GM23338 (cell line): ENCODE measurements at regions not wholly inside any gene's neighbourhood (a gene's known extent, or its start where the extent isn't known, plus 50 kb on each side); places are given as distances from the start of the nearest gene placed in this dataset.
A peak's percentile ranks its signal among the peaks of the same experiment; 100 is the strongest.

Source experiments
- ATAC-seq: fragments of 200-7000 bp; cut with Tn5 transposase; 3 replicates; pipeline ENCODE4 v1.9.1; 2020
- DNase-seq: peaks from one replicate; pipeline ENCODE4 v3.0.0-alpha.2; 2015; ENCODE audit warnings: low spot score
- H2AFZ ChIP-seq: fragments of 200-600 bp; sonication (generic); 2 replicates; pipeline ENCODE4 v1.8.0; 2016; ENCODE audit warnings: antibody characterized with exemption, mild to moderate bottlenecking, moderate library complexity
- H3F3A ChIP-seq: fragments of 200-600 bp; sonication (generic); replicated peaks from 2 replicates; pipeline ENCODE4 v1.8.0; 2017; ENCODE audit warnings: antibody characterized with exemption, mixed run types, low read depth
- H3K27ac ChIP-seq: fragments of 200-600 bp; sonication (generic); 2 replicates; pipeline ENCODE4 v1.6.1; 2016; ENCODE audit warnings: low read depth
- H3K27me3 ChIP-seq: fragments of 200-600 bp; sonication (generic); 2 replicates; pipeline ENCODE4 v1.8.0; 2016; ENCODE audit warnings: mild to moderate bottlenecking, mixed run types, moderate library complexity; ENCODE audit not compliant: insufficient read depth
- H3K36me3 ChIP-seq: fragments of 200-600 bp; sonication (generic); 2 replicates; pipeline ENCODE4 v1.8.0; 2016; ENCODE audit warnings: mild to moderate bottlenecking; ENCODE audit not compliant: insufficient read depth
- H3K4me1 ChIP-seq: fragments of 200-600 bp; sonication (generic); 2 replicates; pipeline ENCODE4 v1.8.0; 2016; ENCODE audit warnings: mild to moderate bottlenecking, moderate library complexity; ENCODE audit not compliant: insufficient read depth
- H3K4me2 ChIP-seq: fragments of 200-600 bp; sonication (generic); 2 replicates; pipeline ENCODE4 v1.7.1; 2017; ENCODE audit warnings: mixed run types
- H3K4me3 ChIP-seq: fragments of 200-600 bp; sonication (generic); 2 replicates; pipeline ENCODE4 v1.6.1; 2016; ENCODE audit warnings: mixed run types
- H3K79me2 ChIP-seq: fragments of 200-600 bp; sonication (generic); replicated peaks from 2 replicates; pipeline ENCODE4 v1.8.0; 2017; ENCODE audit warnings: mild to moderate bottlenecking; ENCODE audit not compliant: insufficient read depth
- H3K9me2 ChIP-seq: fragments of 200-600 bp; sonication (generic); 2 replicates; pipeline ENCODE4 v1.8.0; 2017; ENCODE audit not compliant: insufficient read depth
- H4K20me1 ChIP-seq: fragments of 200-600 bp; sonication (generic); replicated peaks from 2 replicates; pipeline ENCODE4 v1.8.0; 2017; ENCODE audit warnings: mild to moderate bottlenecking; ENCODE audit not compliant: insufficient read depth
- H3K27ac Mint-ChIP-seq: 2 replicates; pipeline ENCODE4 v1.8.0; 2020; ENCODE audit warnings: inconsistent platforms, mild to moderate bottlenecking, moderate library complexity, mixed read lengths
- H3K27me3 Mint-ChIP-seq: 3 replicates; pipeline ENCODE4 v1.8.0; 2022; ENCODE audit warnings: low read depth, mild to moderate bottlenecking, moderate library complexity, mixed read lengths, inconsistent platforms; ENCODE audit not compliant: insufficient read depth, poor library complexity
- H3K36me3 Mint-ChIP-seq: 3 replicates; pipeline ENCODE4 v1.8.0; 2021; ENCODE audit warnings: low read depth, mild to moderate bottlenecking, inconsistent platforms, moderate library complexity, mixed read lengths
- H3K4me1 Mint-ChIP-seq: 3 replicates; pipeline ENCODE4 v1.8.0; 2020; ENCODE audit warnings: mild to moderate bottlenecking, inconsistent platforms, mixed read lengths
- H3K4me3 Mint-ChIP-seq: 3 replicates; pipeline ENCODE4 v1.8.0; 2021; ENCODE audit warnings: moderate library complexity, mild to moderate bottlenecking, inconsistent platforms, mixed read lengths
- H3K9me3 Mint-ChIP-seq: 3 replicates; pipeline ENCODE4 v1.8.0; 2020; ENCODE audit warnings: moderate library complexity, mild to moderate bottlenecking, inconsistent platforms, mixed read lengths
- CREB1 ChIP-seq: fragments of 250-450 bp; sonication (Bioruptor Pico); IDR thresholded peaks from 2 replicates; pipeline ENCODE4 v1.5.0; 2020; ENCODE audit warnings: low read depth, mild to moderate bottlenecking, moderate library complexity
- EZH2 ChIP-seq: fragments of 200-600 bp; sonication (generic); IDR thresholded peaks from one replicate; pipeline ENCODE4 v1.8.0; 2017; ENCODE audit warnings: antibody characterized with exemption, mild to moderate bottlenecking, low read depth; ENCODE audit not compliant: unreplicated experiment
- NANOG ChIP-seq: IDR thresholded peaks from 2 replicates; pipeline ENCODE4 v1.6.1; 2016; ENCODE audit warnings: antibody characterized with exemption, borderline replicate concordance
- STAT1 ChIP-seq: IDR thresholded peaks from one replicate; pipeline ENCODE4 v1.6.1; 2016; ENCODE audit warnings: antibody characterized with exemption; ENCODE audit not compliant: unreplicated experiment
- ZNF114 ChIP-seq: fragments of 250-450 bp; sonication (Bioruptor Pico); IDR thresholded peaks from 2 replicates; pipeline ENCODE4 v1.5.0; 2020; ENCODE audit warnings: mild to moderate bottlenecking, moderate library complexity
- TF ChIP-seq, protein P1 (sequence below): fragments of 250-450 bp; sonication (Bioruptor Pico); IDR thresholded peaks from 2 replicates; pipeline ENCODE4 v1.5.0; 2020; ENCODE audit warnings: mild to moderate bottlenecking, moderate library complexity
- TF ChIP-seq, protein P2 (sequence below), 2 experiments: fragments of 200-600 bp in 1 of 2; sonication (generic) in 1 of 2; conservative IDR thresholded peaks; 2 replicates each; pipeline versions ENCODE4 v1.5.1 to v1.6.1; 2016 to 2017; ENCODE audit warnings: antibody characterized with exemption in 2 of 2, low read depth in 2 of 2, mild to moderate bottlenecking in 2 of 2, moderate library complexity in 1 of 2

DNA sequence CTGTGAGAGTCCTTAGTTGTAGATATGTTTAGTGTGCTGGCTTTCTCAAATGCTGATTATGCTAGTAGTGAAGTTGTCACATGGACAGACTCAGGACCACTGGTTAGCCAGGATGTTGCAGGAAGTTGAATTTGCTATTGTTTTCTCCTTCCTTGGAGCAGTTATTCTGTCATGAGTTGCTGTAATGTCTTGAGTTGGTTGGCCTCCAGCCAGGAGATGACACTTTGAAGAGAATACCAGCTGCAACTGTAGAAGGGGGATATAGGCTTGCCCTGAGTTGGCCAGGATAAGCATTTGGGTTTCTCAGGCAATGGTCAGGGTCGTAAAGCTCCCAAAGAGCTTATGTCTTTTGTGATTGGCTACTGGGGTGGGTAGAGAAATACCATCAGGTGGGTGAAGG, 206.7 kb downstream of the ZNF621 start (continued):
- TF ChIP-seq, protein P1, sequence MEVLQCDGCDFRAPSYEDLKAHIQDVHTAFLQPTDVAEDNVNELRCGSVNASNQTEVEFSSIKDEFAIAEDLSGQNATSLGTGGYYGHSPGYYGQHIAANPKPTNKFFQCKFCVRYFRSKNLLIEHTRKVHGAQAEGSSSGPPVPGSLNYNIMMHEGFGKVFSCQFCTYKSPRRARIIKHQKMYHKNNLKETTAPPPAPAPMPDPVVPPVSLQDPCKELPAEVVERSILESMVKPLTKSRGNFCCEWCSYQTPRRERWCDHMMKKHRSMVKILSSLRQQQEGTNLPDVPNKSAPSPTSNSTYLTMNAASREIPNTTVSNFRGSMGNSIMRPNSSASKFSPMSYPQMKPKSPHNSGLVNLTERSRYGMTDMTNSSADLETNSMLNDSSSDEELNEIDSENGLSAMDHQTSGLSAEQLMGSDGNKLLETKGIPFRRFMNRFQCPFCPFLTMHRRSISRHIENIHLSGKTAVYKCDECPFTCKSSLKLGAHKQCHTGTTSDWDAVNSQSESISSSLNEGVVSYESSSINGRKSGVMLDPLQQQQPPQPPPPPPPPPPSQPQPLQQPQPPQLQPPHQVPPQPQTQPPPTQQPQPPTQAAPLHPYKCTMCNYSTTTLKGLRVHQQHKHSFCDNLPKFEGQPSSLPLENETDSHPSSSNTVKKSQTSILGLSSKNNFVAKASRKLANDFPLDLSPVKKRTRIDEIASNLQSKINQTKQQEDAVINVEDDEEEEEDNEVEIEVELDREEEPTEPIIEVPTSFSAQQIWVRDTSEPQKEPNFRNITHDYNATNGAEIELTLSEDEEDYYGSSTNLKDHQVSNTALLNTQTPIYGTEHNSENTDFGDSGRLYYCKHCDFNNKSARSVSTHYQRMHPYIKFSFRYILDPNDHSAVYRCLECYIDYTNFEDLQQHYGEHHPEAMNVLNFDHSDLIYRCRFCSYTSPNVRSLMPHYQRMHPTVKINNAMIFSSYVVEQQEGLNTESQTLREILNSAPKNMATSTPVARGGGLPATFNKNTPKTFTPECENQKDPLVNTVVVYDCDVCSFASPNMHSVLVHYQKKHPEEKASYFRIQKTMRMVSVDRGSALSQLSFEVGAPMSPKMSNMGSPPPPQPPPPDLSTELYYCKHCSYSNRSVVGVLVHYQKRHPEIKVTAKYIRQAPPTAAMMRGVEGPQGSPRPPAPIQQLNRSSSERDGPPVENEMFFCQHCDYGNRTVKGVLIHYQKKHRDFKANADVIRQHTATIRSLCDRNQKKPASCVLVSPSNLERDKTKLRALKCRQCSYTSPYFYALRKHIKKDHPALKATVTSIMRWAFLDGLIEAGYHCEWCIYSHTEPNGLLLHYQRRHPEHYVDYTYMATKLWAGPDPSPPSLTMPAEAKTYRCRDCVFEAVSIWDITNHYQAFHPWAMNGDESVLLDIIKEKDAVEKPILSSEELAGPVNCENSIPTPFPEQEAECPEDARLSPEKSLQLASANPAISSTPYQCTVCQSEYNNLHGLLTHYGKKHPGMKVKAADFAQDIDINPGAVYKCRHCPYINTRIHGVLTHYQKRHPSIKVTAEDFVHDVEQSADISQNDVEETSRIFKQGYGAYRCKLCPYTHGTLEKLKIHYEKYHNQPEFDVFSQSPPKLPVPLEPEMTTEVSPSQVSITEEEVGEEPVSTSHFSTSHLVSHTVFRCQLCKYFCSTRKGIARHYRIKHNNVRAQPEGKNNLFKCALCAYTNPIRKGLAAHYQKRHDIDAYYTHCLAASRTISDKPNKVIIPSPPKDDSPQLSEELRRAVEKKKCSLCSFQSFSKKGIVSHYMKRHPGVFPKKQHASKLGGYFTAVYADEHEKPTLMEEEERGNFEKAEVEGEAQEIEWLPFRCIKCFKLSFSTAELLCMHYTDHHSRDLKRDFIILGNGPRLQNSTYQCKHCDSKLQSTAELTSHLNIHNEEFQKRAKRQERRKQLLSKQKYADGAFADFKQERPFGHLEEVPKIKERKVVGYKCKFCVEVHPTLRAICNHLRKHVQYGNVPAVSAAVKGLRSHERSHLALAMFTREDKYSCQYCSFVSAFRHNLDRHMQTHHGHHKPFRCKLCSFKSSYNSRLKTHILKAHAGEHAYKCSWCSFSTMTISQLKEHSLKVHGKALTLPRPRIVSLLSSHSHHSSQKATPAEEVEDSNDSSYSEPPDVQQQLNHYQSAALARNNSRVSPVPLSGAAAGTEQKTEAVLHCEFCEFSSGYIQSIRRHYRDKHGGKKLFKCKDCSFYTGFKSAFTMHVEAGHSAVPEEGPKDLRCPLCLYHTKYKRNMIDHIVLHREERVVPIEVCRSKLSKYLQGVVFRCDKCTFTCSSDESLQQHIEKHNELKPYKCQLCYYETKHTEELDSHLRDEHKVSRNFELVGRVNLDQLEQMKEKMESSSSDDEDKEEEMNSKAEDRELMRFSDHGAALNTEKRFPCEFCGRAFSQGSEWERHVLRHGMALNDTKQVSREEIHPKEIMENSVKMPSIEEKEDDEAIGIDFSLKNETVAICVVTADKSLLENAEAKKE (CRISPR knock-in tag), result no peak
- TF ChIP-seq NANOG (no peak), STAT1 (no peak), EZH2 (no peak), CREB1 (no peak)

DNA sequence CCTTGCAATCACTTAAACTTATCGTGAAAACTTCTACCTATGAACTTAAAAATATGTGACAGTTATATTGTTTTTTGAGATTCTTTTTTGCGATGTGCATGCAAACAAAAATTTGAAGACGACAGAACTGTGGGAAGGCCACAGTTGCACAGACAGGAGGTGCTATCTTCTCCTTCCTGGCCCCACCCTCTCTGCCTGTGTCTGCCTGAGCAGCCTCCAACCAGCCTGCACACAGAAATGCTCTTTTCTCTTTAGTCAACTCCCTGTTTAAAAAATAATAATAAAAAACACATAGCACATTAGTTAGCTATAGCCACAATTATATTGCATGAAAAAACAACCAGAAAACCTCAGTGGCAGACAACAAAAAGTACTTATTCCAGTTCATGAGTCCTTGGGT, 212.2 kb downstream of the ZNF621 start:
- Histone ChIP-seq H3K9me2 (peaks cover 10% of the 10 kb centered on the region), H3K27me3 (no peaks in the 10 kb centered on the region), H4K20me1 (no peaks in the 10 kb centered on the region), H3K27ac (no peak overlapping the region), H2AFZ (no peak overlapping the region), H3K4me3 (no peak overlapping the region), H3K79me2 (no peaks in the 10 kb centered on the region), H3K36me3 (no peaks in the 10 kb centered on the region), H3K4me1 (no peaks in the 10 kb centered on the region), H3F3A (no peaks in the 10 kb centered on the region), H3K4me2 (no peak overlapping the region)
- Mint-ChIP-seq H3K27ac (no peak overlapping the region), H3K4me3 (no peak overlapping the region), H3K27me3 (peaks cover 2% of the 10 kb centered on the region), H3K4me1 (peaks cover 6% of the 10 kb centered on the region), H3K9me3 (no peaks in the 10 kb centered on the region), H3K36me3 (no peaks in the 10 kb centered on the region)
- DNase-seq (no peak), ATAC-seq (no peak)
- TF ChIP-seq, protein P2, sequence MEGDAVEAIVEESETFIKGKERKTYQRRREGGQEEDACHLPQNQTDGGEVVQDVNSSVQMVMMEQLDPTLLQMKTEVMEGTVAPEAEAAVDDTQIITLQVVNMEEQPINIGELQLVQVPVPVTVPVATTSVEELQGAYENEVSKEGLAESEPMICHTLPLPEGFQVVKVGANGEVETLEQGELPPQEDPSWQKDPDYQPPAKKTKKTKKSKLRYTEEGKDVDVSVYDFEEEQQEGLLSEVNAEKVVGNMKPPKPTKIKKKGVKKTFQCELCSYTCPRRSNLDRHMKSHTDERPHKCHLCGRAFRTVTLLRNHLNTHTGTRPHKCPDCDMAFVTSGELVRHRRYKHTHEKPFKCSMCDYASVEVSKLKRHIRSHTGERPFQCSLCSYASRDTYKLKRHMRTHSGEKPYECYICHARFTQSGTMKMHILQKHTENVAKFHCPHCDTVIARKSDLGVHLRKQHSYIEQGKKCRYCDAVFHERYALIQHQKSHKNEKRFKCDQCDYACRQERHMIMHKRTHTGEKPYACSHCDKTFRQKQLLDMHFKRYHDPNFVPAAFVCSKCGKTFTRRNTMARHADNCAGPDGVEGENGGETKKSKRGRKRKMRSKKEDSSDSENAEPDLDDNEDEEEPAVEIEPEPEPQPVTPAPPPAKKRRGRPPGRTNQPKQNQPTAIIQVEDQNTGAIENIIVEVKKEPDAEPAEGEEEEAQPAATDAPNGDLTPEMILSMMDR (conservative IDR thresholded peaks at IDR 0.05; ENCODE audit: low read depth in 2 of 2), result peak in 1 of 2 experiments; percentile 29; a peak in 2 of 4 replicates
- TF ChIP-seq ZNF114 (CRISPR knock-in tag) (no peak), CREB1 (no peak)
